ENCODE measurements at regions not wholly inside any gene's neighbourhood (a gene's known extent, or its start where the extent isn't known, plus 50 kb on each side); places are given as distances from the start of the nearest gene placed in this dataset.

DNA sequence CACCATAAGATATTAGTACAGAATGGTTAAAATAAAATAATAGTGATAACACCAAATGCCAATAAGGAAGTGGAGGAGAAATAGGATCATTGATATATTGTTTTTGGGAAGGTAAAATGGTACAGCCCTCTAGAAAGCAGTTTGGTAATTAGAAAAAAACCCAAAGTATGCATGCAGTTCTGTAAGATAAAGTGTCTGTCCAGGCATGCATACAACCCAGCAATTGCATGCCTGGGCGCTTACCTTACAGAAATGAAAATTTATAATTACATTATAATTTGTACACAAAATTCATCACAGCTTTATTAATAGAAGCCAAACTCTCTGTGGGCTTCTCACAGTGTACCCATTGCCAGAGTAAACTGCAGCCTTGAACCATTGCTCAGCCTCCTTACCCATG is 124.7 kb downstream of the TTC6 start:
- H3K9me2 ChIP-seq (replicated peaks; ENCODE audit: low read depth, low read length): no peaks in the 10 kb centered on the region
- no peaks in the 10 kb centered on the region for H3K27me3 ChIP-seq (ENCODE audit: insufficient read depth, low read length, poor library complexity, severe bottlenecking)
- H3K4me3 ChIP-seq (ENCODE audit: low read length, poor library complexity, severe bottlenecking): no peak overlapping the region
- H3K79me2 ChIP-seq (ENCODE audit: insufficient read depth, low read length): no peaks in the 10 kb centered on the region
- no peaks in the 10 kb centered on the region for H3F3A ChIP-seq (ENCODE audit: low read depth)
- H3K4me1 ChIP-seq (ENCODE audit: insufficient read depth, low read length, poor library complexity, severe bottlenecking): no peaks in the 10 kb centered on the region
- no peaks in the 10 kb centered on the region for H3K36me3 ChIP-seq (ENCODE audit: insufficient read depth, low read length)
- TF ChIP-seq EZH2phosphoT487 (IDR thresholded peaks at IDR 0.05; ENCODE audit: borderline replicate concordance): no peak
- TF ChIP-seq, protein P1, sequence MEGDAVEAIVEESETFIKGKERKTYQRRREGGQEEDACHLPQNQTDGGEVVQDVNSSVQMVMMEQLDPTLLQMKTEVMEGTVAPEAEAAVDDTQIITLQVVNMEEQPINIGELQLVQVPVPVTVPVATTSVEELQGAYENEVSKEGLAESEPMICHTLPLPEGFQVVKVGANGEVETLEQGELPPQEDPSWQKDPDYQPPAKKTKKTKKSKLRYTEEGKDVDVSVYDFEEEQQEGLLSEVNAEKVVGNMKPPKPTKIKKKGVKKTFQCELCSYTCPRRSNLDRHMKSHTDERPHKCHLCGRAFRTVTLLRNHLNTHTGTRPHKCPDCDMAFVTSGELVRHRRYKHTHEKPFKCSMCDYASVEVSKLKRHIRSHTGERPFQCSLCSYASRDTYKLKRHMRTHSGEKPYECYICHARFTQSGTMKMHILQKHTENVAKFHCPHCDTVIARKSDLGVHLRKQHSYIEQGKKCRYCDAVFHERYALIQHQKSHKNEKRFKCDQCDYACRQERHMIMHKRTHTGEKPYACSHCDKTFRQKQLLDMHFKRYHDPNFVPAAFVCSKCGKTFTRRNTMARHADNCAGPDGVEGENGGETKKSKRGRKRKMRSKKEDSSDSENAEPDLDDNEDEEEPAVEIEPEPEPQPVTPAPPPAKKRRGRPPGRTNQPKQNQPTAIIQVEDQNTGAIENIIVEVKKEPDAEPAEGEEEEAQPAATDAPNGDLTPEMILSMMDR (conservative IDR thresholded peaks at IDR 0.05; ENCODE audit: low read length): no peak
- no peaks in the 10 kb centered on the region for H4K20me1 ChIP-seq (ENCODE audit: insufficient read depth, low read length, poor library complexity, severe bottlenecking)
- H2AFZ ChIP-seq (ENCODE audit: low read length): no peak overlapping the region
- no peaks in the 10 kb centered on the region for H3K9me3 ChIP-seq (ENCODE audit: insufficient read depth, low read depth, low read length)
- no peak overlapping the region for H3K9ac ChIP-seq (ENCODE audit: low read depth, low read length, poor library complexity, severe bottlenecking)
- no peak overlapping the region for H3K4me2 ChIP-seq (ENCODE audit: low read depth, low read length, poor library complexity, severe bottlenecking)

DNA sequence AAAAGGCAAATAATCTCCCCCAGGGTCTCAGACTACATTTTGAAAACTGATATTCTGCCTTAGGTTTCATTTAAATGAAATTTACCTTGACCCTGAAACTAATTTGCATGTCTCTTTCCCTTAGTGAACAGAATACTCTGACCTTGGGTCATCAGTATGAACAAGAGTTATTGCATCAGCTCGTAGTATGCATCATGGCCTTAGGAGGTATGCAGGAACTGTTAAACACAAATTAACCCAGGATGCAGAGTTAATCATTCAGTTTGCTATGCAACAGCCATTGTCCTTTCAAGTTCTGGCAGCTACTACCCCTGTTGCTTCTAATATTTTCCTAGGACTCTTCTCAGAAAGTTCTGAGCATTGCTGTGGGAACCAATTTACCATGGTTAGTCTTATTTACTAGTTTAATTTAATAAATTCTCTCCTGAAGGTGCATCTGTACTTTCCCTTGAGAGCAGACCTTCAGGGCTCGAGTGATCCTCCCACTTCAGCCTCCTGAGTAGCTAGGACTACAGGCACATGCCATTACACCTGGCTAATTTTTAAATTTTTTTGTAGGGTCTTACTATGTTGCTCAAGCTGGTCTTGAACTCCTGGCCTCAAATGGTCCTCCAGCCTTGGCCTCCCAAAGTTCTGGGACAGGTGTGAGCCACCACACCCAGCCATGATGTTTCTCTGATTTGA is 126.7 kb downstream of the TTC6 start:
- no peak overlapping the region for H3K4me3 ChIP-seq (ENCODE audit: low read length, poor library complexity, severe bottlenecking)
- H3K27me3 ChIP-seq (ENCODE audit: insufficient read depth, low read length, poor library complexity, severe bottlenecking): no peaks in the 10 kb centered on the region
- H3K9ac ChIP-seq (ENCODE audit: low read depth, low read length, poor library complexity, severe bottlenecking): no peak overlapping the region
- H4K20me1 ChIP-seq (ENCODE audit: insufficient read depth, low read length, poor library complexity, severe bottlenecking): no peaks in the 10 kb centered on the region
- no peaks in the 10 kb centered on the region for H3K36me3 ChIP-seq (ENCODE audit: insufficient read depth, low read length)
- no peaks in the 10 kb centered on the region for H3K79me2 ChIP-seq (ENCODE audit: insufficient read depth, low read length)
- no peak for TF ChIP-seq EZH2phosphoT487 (IDR thresholded peaks at IDR 0.05; ENCODE audit: borderline replicate concordance)
- TF ChIP-seq, protein P1 (conservative IDR thresholded peaks at IDR 0.05; ENCODE audit: low read length): no peak
- no peak overlapping the region for H3K4me2 ChIP-seq (ENCODE audit: low read depth, low read length, poor library complexity, severe bottlenecking)
- H2AFZ ChIP-seq (ENCODE audit: low read length): no peak overlapping the region
- no peaks in the 10 kb centered on the region for H3K9me3 ChIP-seq (ENCODE audit: insufficient read depth, low read depth, low read length)
- H3K9me2 ChIP-seq (replicated peaks; ENCODE audit: low read depth, low read length): no peaks in the 10 kb centered on the region
- H3F3A ChIP-seq (ENCODE audit: low read depth): no peaks in the 10 kb centered on the region
- no peaks in the 10 kb centered on the region for H3K4me1 ChIP-seq (ENCODE audit: insufficient read depth, low read length, poor library complexity, severe bottlenecking)

DNA sequence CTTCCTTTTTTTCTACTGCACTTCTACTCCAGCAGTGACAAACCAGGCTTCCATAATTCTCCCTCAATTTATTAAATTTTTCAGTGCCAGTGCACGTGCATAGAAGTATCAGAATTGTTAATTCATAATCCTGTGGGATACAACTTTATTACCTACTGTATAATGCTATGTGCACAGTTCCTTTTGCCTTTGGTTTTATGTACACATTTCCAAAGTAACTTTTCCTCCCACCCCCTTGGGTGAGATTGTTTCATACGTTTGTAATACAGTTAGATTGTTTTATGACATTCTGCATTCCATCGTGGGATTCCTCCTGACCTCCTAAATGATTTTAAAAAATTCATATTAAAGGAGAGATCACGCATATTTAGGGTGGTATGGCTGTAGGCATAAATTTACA is 128.1 kb downstream of the TTC6 start:
- no peaks in the 10 kb centered on the region for H3K79me2 ChIP-seq (ENCODE audit: insufficient read depth, low read length)
- no peaks in the 10 kb centered on the region for H3K9me3 ChIP-seq (ENCODE audit: insufficient read depth, low read depth, low read length)
- no peak overlapping the region for H3K9ac ChIP-seq (ENCODE audit: low read depth, low read length, poor library complexity, severe bottlenecking)
- no peaks in the 10 kb centered on the region for H3F3A ChIP-seq (ENCODE audit: low read depth)
- H3K9me2 ChIP-seq (replicated peaks; ENCODE audit: low read depth, low read length): no peaks in the 10 kb centered on the region
- H3K4me1 ChIP-seq (ENCODE audit: insufficient read depth, low read length, poor library complexity, severe bottlenecking): no peaks in the 10 kb centered on the region
- no peaks in the 10 kb centered on the region for H4K20me1 ChIP-seq (ENCODE audit: insufficient read depth, low read length, poor library complexity, severe bottlenecking)
- H3K36me3 ChIP-seq (ENCODE audit: insufficient read depth, low read length): no peaks in the 10 kb centered on the region
- TF ChIP-seq, protein P1 (conservative IDR thresholded peaks at IDR 0.05; ENCODE audit: low read length): no peak
- TF ChIP-seq EZH2phosphoT487 (IDR thresholded peaks at IDR 0.05; ENCODE audit: borderline replicate concordance): no peak
- no peaks in the 10 kb centered on the region for H3K27me3 ChIP-seq (ENCODE audit: insufficient read depth, low read length, poor library complexity, severe bottlenecking)
- H2AFZ ChIP-seq (ENCODE audit: low read length): no peak overlapping the region
- no peak overlapping the region for H3K4me3 ChIP-seq (ENCODE audit: low read length, poor library complexity, severe bottlenecking)
- H3K4me2 ChIP-seq (ENCODE audit: low read depth, low read length, poor library complexity, severe bottlenecking): no peak overlapping the region

Data from Loucy (cell line).